ENCODE measurements at regions not wholly inside any gene's neighbourhood (a gene's known extent, or its start where the extent isn't known, plus 50 kb on each side); places are given as distances from the start of the nearest gene placed in this dataset.
A peak's percentile ranks its signal among the peaks of the same experiment; 100 is the strongest.

- H3K9me3 Mint-ChIP-seq: peaks cover 28% of the 10 kb centered on the region
Measured at GRCh38 chr5:174664180-174664850, 60.1 kb upstream of the MSX2 start.

GRCh38 chr5:174665347-174665746 is 59.0 kb upstream of the MSX2 start:
- H4K20me1 ChIP-seq (ENCODE audit: low read depth): no peaks in the 10 kb centered on the region
- no peaks in the 10 kb centered on the region for H3K36me3 ChIP-seq
- Mint-ChIP-seq H3K4me3 (no peak overlapping the region), H3K27ac (no peak overlapping the region), H3K4me1 (peaks cover 7% of the 10 kb centered on the region), H3K27me3 (ENCODE audit: insufficient read depth, low read depth) (peaks cover 7% of the 10 kb centered on the region), H3K36me3 (peaks cover 2% of the 10 kb centered on the region), H3K9me3 (peaks cover 28% of the 10 kb centered on the region)
- no peaks in the 10 kb centered on the region for H3K27me3 ChIP-seq
- DNase-seq (ENCODE audit: low spot score): no peak
- peaks cover 5% of the 10 kb centered on the region for H3K9me3 ChIP-seq (ENCODE audit: low read depth)
- TF ChIP-seq EZH2 (IDR thresholded peaks at IDR 0.05) (no peak), EZH2phosphoT487 (IDR thresholded peaks at IDR 0.05) (no peak), CTCF (IDR thresholded peaks at IDR 0.05) (no peak)
- no peak overlapping the region for H3K9ac ChIP-seq
- H3K4me1 ChIP-seq: peaks cover 3% of the 10 kb centered on the region
- H3K27ac ChIP-seq: no peak overlapping the region
- no peak overlapping the region for H3K4me2 ChIP-seq
- H3F3A ChIP-seq (ENCODE audit: low read depth): no peaks in the 10 kb centered on the region
- H3K4me3 ChIP-seq: no peak overlapping the region
- H3K79me2 ChIP-seq (ENCODE audit: low read depth): no peaks in the 10 kb centered on the region
- H2AFZ ChIP-seq (replicated peaks): no peak overlapping the region

More at GRCh38 chr5:174664180-174664850, 60.1 kb upstream of the MSX2 start:
- H3K9me3 ChIP-seq (ENCODE audit: low read depth): peaks cover 5% of the 10 kb centered on the region
- no peak overlapping the region for H3K4me3 ChIP-seq
- H3K27ac ChIP-seq: no peak overlapping the region
- no peak overlapping the region for H2AFZ ChIP-seq (replicated peaks)
- Mint-ChIP-seq H3K27ac (peak overlapping the region; percentile 23), H3K4me3 (no peak overlapping the region), H3K36me3 (peaks cover 2% of the 10 kb centered on the region), H3K4me1 (peaks cover 7% of the 10 kb centered on the region), H3K27me3 (ENCODE audit: insufficient read depth, low read depth) (peaks cover 7% of the 10 kb centered on the region)
- H3F3A ChIP-seq (ENCODE audit: low read depth): no peaks in the 10 kb centered on the region
- no peaks in the 10 kb centered on the region for H3K36me3 ChIP-seq
- no peaks in the 10 kb centered on the region for H3K27me3 ChIP-seq
- TF ChIP-seq CTCF (IDR thresholded peaks at IDR 0.05): no peak
- TF ChIP-seq EZH2 (IDR thresholded peaks at IDR 0.05): no peak
- no peak for TF ChIP-seq EZH2phosphoT487 (IDR thresholded peaks at IDR 0.05)
- no peaks in the 10 kb centered on the region for H3K79me2 ChIP-seq (ENCODE audit: low read depth)
- H4K20me1 ChIP-seq (ENCODE audit: low read depth): no peaks in the 10 kb centered on the region
- H3K4me2 ChIP-seq: no peak overlapping the region
- peaks cover 3% of the 10 kb centered on the region for H3K4me1 ChIP-seq
- no peak for DNase-seq (ENCODE audit: low spot score)
- H3K9ac ChIP-seq: no peak overlapping the region

DNA sequence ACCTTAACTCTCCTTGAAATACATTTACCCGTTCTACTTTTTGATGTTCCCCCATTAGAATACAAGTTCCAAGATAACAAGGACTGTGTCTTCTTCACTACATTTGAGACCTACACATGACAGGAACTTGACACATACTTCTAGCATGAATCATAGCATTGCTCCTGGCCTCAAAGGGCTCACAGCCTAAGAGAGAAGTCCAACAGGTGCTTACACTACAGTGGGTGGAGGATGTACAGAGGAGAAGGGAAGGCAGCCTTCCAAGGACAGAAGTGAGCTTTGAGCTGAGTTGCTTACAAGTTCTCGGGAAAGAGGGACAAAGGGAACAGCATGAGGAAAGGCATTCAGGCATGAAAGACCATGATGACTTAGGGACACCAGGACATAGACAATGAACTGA is 56.9 kb upstream of the MSX2 start:
- no peak overlapping the region for H3K27ac ChIP-seq
- Mint-ChIP-seq H3K27ac (no peak overlapping the region), H3K27me3 (ENCODE audit: insufficient read depth, low read depth) (peaks cover 7% of the 10 kb centered on the region), H3K4me1 (peaks cover 9% of the 10 kb centered on the region), H3K9me3 (peaks cover 28% of the 10 kb centered on the region), H3K4me3 (no peak overlapping the region), H3K36me3 (peaks cover 2% of the 10 kb centered on the region)
- peak; percentile 19 for DNase-seq (ENCODE audit: low spot score)
- H3F3A ChIP-seq (ENCODE audit: low read depth): no peaks in the 10 kb centered on the region
- H2AFZ ChIP-seq (replicated peaks): no peak overlapping the region
- TF ChIP-seq CTCF (IDR thresholded peaks at IDR 0.05) (no peak), EZH2 (IDR thresholded peaks at IDR 0.05) (no peak), EZH2phosphoT487 (IDR thresholded peaks at IDR 0.05) (no peak)
- peaks cover 3% of the 10 kb centered on the region for H3K4me1 ChIP-seq
- H3K4me2 ChIP-seq: no peak overlapping the region
- no peak overlapping the region for H3K9ac ChIP-seq
- H4K20me1 ChIP-seq (ENCODE audit: low read depth): no peaks in the 10 kb centered on the region
- H3K4me3 ChIP-seq: no peak overlapping the region
- no peaks in the 10 kb centered on the region for H3K79me2 ChIP-seq (ENCODE audit: low read depth)
- H3K36me3 ChIP-seq: no peaks in the 10 kb centered on the region
- no peaks in the 10 kb centered on the region for H3K27me3 ChIP-seq
- peaks cover 5% of the 10 kb centered on the region for H3K9me3 ChIP-seq (ENCODE audit: low read depth)

All from neural progenitor cell (in vitro differentiated cells).